ENCODE measurements at regions not wholly inside any gene's neighbourhood (a gene's known extent, or its start where the extent isn't known, plus 50 kb on each side); places are given as distances from the start of the nearest gene placed in this dataset.

DNA sequence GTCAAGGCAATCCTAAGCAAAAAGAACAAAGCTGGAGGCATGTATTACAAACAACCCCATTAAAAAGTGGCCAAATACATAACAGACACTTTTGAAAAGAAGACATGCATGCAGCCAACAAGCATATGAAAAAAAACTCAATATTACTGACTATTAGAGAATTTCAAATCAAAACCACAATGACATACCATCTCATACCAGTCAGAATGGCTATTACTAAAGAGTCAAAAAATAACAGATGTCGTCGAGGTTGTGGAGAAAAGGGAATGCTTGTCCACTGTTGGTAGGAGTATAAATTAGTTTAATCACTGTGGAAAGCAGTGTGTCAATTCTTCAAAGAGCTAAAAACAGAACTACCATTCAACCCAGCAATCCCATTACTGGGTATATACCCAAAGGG, 604.6 kb upstream of the GRIA3 start:
- TF ChIP-seq CTCF (conservative IDR thresholded peaks at IDR 0.05 in 1 of 2, IDR thresholded peaks at IDR 0.05 in 1 of 2; ENCODE audit: extremely low read depth in 1 of 2, insufficient read depth in 1 of 2, low read depth in 1 of 2, low read length in 2 of 2), result no peak
- no peak for TF ChIP-seq EZH2 (IDR thresholded peaks at IDR 0.05; ENCODE audit: borderline replicate concordance, low read length)

All from mammary epithelial cell (primary cell).